Liver (tissue), 8 donors: ENCODE measurements at regions not wholly inside any gene's neighbourhood (a gene's known extent, or its start where the extent isn't known, plus 50 kb on each side); places are given as distances from the start of the nearest gene placed in this dataset.

Experiments
- DNase-seq: peaks from one replicate; pipeline ENCODE4 v3.0.0-alpha.2; 2017; ENCODE audit warnings: low spot score
- H3K27ac ChIP-seq, 2 donors: one replicate each; pipeline ENCODE4 v1.7.0; 2013; ENCODE audit warnings: inconsistent platforms in 2 of 2, low read length in 2 of 2, control low read depth in 1 of 2, low read depth in 1 of 2, mild to moderate bottlenecking in 1 of 2
- H3K27me3 ChIP-seq, 4 donors: one replicate each; pipeline versions ENCODE4 v1.6.1 to v1.7.0; 2013; ENCODE audit warnings: low read length in 3 of 4, inconsistent platforms in 1 of 4, mild to moderate bottlenecking in 1 of 4, moderate library complexity in 1 of 4; ENCODE audit not compliant: control insufficient read depth in 4 of 4, insufficient read depth in 4 of 4
- H3K36me3 ChIP-seq, 4 donors: one replicate each; pipeline versions ENCODE4 v1.6.1 to v1.7.0; 2013; ENCODE audit warnings: low read length in 3 of 4, mild to moderate bottlenecking in 3 of 4, low read depth in 1 of 4, moderate library complexity in 1 of 4; ENCODE audit not compliant: control insufficient read depth in 4 of 4, insufficient read depth in 3 of 4
- H3K4me1 ChIP-seq, 4 donors: one replicate each; pipeline versions ENCODE4 v1.6.1 to v1.7.0; 2013; ENCODE audit warnings: low read length in 3 of 4, mild to moderate bottlenecking in 3 of 4, moderate library complexity in 1 of 4; ENCODE audit not compliant: control insufficient read depth in 4 of 4, insufficient read depth in 4 of 4
- H3K4me3 ChIP-seq, 3 donors: one replicate each; pipeline versions ENCODE4 v1.6.1 to v1.7.0; 2013; ENCODE audit warnings: low read length in 3 of 3, control low read depth in 1 of 3, low read depth in 1 of 3, mild to moderate bottlenecking in 1 of 3
- H3K9ac ChIP-seq, 2 donors: one replicate each; pipeline ENCODE4 v1.7.0; 2013; ENCODE audit warnings: low read length in 2 of 2, mild to moderate bottlenecking in 2 of 2, moderate library complexity in 2 of 2, control low read depth in 1 of 2, low read depth in 1 of 2
- H3K9me3 ChIP-seq, 4 donors: one replicate each; pipeline versions ENCODE4 v1.6.1 to v1.7.0; 2013; ENCODE audit warnings: low read length in 3 of 4; ENCODE audit not compliant: control insufficient read depth in 4 of 4
- EGR1 ChIP-seq, 2 donors: IDR thresholded peaks; 2 replicates each; pipeline ENCODE4 v1.6.1; 2016 to 2018; ENCODE audit warnings: antibody characterized with exemption in 2 of 2, low read depth in 2 of 2
- FOXA1 ChIP-seq: IDR thresholded peaks from 2 replicates; pipeline ENCODE4 v1.6.1; 2016; ENCODE audit warnings: antibody characterized with exemption
- FOXA2 ChIP-seq: IDR thresholded peaks from 2 replicates; pipeline ENCODE4 v1.6.1; 2016; ENCODE audit warnings: antibody characterized with exemption
- HNF4A ChIP-seq, 2 donors: conservative IDR thresholded peaks; 2 replicates each; pipeline ENCODE4 v1.6.1; 2016; ENCODE audit warnings: antibody characterized with exemption in 2 of 2, mild to moderate bottlenecking in 2 of 2
- HNF4G ChIP-seq: IDR thresholded peaks from 2 replicates; pipeline ENCODE4 v1.6.1; 2016; ENCODE audit warnings: antibody characterized with exemption
- JUND ChIP-seq, 2 donors: IDR thresholded peaks; 2 replicates each; pipeline ENCODE4 v1.6.1; 2016; ENCODE audit warnings: antibody characterized with exemption in 2 of 2
- NR2F2 ChIP-seq: IDR thresholded peaks from 2 replicates; pipeline ENCODE4 v1.6.1; 2016; ENCODE audit warnings: antibody characterized with exemption
- RAD21 ChIP-seq, 2 donors: IDR thresholded peaks; 2 replicates each; pipeline ENCODE4 v1.6.1; 2016; ENCODE audit warnings: antibody characterized with exemption in 2 of 2, mild to moderate bottlenecking in 2 of 2
- RXRA ChIP-seq, 2 donors: IDR thresholded peaks; 2 replicates each; pipeline ENCODE4 v1.6.1; 2017 to 2018; ENCODE audit warnings: antibody characterized with exemption in 2 of 2, mild to moderate bottlenecking in 1 of 2
- SP1 ChIP-seq: IDR thresholded peaks from 2 replicates; pipeline ENCODE4 v1.6.1; 2018; ENCODE audit warnings: antibody characterized with exemption, mild to moderate bottlenecking
- TAF1 ChIP-seq: conservative IDR thresholded peaks from 2 replicates; pipeline ENCODE4 v1.6.1; 2016; ENCODE audit warnings: antibody characterized with exemption, mild to moderate bottlenecking
- YY1 ChIP-seq: IDR thresholded peaks from 2 replicates; pipeline ENCODE4 v1.6.1; 2016; ENCODE audit warnings: antibody characterized with exemption, mild to moderate bottlenecking
- WGBS: extraction: QIAGEN DNeasy Blood & Tissue Kit; methylation state at CpG from one replicate; pipeline ENCODE4 v1.1.7; 2013; 5-methylcytosine and 5-hydroxymethylcytosine counted together
- TF ChIP-seq, protein P1 (sequence below): IDR thresholded peaks from 2 replicates; pipeline ENCODE4 v1.6.1; 2016; ENCODE audit warnings: antibody characterized with exemption
- TF ChIP-seq, protein P2 (sequence below): IDR thresholded peaks from 2 replicates; pipeline ENCODE4 v1.6.1; 2016; ENCODE audit warnings: antibody characterized with exemption, mild to moderate bottlenecking
- TF ChIP-seq, protein P3 (sequence below): IDR thresholded peaks from 2 replicates; pipeline ENCODE4 v1.6.1; 2016; ENCODE audit warnings: antibody characterized with exemption
- TF ChIP-seq, protein P4 (sequence below): fragments of 150-350 bp; IDR thresholded peaks from 2 replicates; pipeline ENCODE4 v1.5.1; 2017; ENCODE audit warnings: improper control_type of control experiment, low read depth, low read length; ENCODE audit not compliant: missing input control
- donor health status: healthy.
- donor health status: healthy.
- donor health status: healthy.
- donor health status: healthy.
- donor health status: healthy.

DNA sequence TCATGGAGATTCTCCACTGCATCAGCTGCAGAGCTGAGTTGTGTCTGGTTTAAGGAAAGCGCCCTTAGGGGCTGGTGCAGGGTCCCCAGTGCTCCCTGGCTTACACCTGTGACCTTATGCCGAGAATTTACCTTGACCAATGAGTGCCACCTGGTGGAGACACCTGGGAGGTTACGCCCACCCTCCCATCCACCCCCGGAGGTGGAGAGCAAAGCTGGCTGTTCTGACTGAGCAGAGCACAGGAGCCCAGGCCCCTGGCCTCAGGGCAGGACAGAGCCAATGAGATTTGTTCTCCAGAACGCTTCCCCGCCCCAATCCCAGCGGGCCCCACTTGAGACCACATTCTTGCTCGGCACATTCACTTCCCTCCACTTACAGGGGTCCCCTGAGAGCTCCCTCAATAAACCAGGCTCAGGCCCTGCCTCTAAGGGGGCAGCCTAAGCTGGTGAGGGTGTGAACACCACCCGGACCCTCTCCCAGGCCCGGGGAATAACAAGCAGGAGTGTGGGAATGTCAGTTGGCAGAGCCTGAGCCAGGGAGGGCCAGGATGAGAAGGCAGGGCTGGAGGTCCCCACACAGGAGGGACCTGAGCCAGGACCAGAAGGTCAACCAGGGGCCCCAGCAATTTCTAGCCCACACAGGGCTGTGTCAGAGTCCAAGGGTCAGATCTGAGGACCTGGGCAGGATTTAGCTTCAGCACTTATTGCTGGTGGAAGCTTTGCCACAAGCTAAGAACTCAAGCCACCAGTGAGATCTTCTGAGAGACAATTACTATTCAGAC, 117.1 kb downstream of the TPRA1 start:
- peak; percentile 42 for DNase-seq

DNA sequence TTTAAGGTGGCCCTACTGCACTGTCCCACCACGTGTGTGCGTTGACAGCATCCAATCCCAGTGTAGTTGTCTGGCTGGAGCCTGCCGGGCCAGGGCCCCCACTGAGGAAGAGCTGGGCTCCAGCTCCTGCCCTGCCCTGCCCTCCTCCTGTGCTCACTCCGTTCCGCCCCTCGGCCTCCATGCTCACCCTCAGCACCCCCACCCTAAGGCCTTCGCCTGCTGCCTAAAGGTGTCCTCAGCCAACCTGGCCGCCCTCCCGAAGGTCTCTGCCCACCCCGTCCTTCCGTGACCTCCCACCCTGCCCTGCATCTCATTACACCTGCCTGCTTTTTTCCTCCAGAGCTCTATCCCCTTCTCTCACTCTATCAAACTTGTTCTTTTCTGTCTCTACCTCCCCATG, 118.0 kb downstream of the TPRA1 start:
- H3K36me3 ChIP-seq = no peaks in the 10 kb centered on the region
- H3K9me3 ChIP-seq = no peaks in the 10 kb centered on the region
- 86% methylated on average over 11 of the region's 11 CpGs for WGBS
- no peak for DNase-seq
- H3K4me3 ChIP-seq = no peak overlapping the region
- no peaks in the 10 kb centered on the region for H3K27me3 ChIP-seq
- no peak overlapping the region for H3K27ac ChIP-seq
- peaks cover 0 to 10% (median 2%) of the 10 kb centered on the region in 4 donors for H3K4me1 ChIP-seq
- H3K9ac ChIP-seq = no peak overlapping the region
- TF ChIP-seq, protein P1, sequence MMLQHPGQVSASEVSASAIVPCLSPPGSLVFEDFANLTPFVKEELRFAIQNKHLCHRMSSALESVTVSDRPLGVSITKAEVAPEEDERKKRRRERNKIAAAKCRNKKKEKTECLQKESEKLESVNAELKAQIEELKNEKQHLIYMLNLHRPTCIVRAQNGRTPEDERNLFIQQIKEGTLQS = no peak
- TF ChIP-seq RXRA (IDR thresholded peaks at IDR 0.05) (no peak), YY1 (no peak), TAF1 (no peak), NR2F2 (no peak), FOXA2 (no peak), FOXA1 (no peak), EGR1 (IDR thresholded peaks at IDR 0.05; ENCODE audit: low read depth in 2 of 2) (no peak), HNF4A (conservative IDR thresholded peaks at IDR 0.05) (no peak), HNF4G (no peak), JUND (IDR thresholded peaks at IDR 0.05) (no peak), RAD21 (IDR thresholded peaks at IDR 0.05) (no peak)
- TF ChIP-seq, protein P2, sequence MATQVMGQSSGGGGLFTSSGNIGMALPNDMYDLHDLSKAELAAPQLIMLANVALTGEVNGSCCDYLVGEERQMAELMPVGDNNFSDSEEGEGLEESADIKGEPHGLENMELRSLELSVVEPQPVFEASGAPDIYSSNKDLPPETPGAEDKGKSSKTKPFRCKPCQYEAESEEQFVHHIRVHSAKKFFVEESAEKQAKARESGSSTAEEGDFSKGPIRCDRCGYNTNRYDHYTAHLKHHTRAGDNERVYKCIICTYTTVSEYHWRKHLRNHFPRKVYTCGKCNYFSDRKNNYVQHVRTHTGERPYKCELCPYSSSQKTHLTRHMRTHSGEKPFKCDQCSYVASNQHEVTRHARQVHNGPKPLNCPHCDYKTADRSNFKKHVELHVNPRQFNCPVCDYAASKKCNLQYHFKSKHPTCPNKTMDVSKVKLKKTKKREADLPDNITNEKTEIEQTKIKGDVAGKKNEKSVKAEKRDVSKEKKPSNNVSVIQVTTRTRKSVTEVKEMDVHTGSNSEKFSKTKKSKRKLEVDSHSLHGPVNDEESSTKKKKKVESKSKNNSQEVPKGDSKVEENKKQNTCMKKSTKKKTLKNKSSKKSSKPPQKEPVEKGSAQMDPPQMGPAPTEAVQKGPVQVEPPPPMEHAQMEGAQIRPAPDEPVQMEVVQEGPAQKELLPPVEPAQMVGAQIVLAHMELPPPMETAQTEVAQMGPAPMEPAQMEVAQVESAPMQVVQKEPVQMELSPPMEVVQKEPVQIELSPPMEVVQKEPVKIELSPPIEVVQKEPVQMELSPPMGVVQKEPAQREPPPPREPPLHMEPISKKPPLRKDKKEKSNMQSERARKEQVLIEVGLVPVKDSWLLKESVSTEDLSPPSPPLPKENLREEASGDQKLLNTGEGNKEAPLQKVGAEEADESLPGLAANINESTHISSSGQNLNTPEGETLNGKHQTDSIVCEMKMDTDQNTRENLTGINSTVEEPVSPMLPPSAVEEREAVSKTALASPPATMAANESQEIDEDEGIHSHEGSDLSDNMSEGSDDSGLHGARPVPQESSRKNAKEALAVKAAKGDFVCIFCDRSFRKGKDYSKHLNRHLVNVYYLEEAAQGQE = no peak
- TF ChIP-seq, protein P3, sequence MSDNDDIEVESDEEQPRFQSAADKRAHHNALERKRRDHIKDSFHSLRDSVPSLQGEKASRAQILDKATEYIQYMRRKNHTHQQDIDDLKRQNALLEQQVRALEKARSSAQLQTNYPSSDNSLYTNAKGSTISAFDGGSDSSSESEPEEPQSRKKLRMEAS = no peak
- TF ChIP-seq, protein P4, sequence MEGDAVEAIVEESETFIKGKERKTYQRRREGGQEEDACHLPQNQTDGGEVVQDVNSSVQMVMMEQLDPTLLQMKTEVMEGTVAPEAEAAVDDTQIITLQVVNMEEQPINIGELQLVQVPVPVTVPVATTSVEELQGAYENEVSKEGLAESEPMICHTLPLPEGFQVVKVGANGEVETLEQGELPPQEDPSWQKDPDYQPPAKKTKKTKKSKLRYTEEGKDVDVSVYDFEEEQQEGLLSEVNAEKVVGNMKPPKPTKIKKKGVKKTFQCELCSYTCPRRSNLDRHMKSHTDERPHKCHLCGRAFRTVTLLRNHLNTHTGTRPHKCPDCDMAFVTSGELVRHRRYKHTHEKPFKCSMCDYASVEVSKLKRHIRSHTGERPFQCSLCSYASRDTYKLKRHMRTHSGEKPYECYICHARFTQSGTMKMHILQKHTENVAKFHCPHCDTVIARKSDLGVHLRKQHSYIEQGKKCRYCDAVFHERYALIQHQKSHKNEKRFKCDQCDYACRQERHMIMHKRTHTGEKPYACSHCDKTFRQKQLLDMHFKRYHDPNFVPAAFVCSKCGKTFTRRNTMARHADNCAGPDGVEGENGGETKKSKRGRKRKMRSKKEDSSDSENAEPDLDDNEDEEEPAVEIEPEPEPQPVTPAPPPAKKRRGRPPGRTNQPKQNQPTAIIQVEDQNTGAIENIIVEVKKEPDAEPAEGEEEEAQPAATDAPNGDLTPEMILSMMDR = no peak

More for the DNA sequence above, 117.1 kb downstream of the TPRA1 start:
- Histone ChIP-seq H3K4me3 (no peak overlapping the region), H3K4me1 (peaks cover 0 to 10% (median 2%) of the 10 kb centered on the region in 4 donors), H3K36me3 (no peaks in the 10 kb centered on the region), H3K27ac (no peak overlapping the region), H3K27me3 (no peaks in the 10 kb centered on the region), H3K9ac (no peak overlapping the region), H3K9me3 (no peaks in the 10 kb centered on the region)
- 64% methylated on average over 10 of the region's 10 CpGs for WGBS
- TF ChIP-seq, protein P4 = peak; percentile 34
- TF ChIP-seq, protein P2 = no peak
- TF ChIP-seq SP1 (peak; percentile 48), HNF4A (conservative IDR thresholded peaks at IDR 0.05) (peak; percentile 83 to 86), HNF4G (no peak), RAD21 (IDR thresholded peaks at IDR 0.05) (peak; percentile 36 to 58), RXRA (IDR thresholded peaks at IDR 0.05) (peak; percentile 39 to 73)
